ENCODE measurements at regions not wholly inside any gene's neighbourhood (a gene's known extent, or its start where the extent isn't known, plus 50 kb on each side); places are given as distances from the start of the nearest gene placed in this dataset.

- SMC1A ChIA-PET (ENCODE audit: uncharacterized antibody, unreplicated experiment): no interaction called here
- DNase-seq (ENCODE audit: low read depth, low spot score): no peak
- in situ Hi-C loops (cut with MboI): no loop called here
- Histone ChIP-seq H3K79me2 (ENCODE audit: control insufficient read depth, insufficient read depth, low read length) (no peaks in the 10 kb centered on the region), H3K9me3 (replicated peaks; ENCODE audit: control insufficient read depth, insufficient read depth, low read length) (no peaks in the 10 kb centered on the region), H3K9ac (ENCODE audit: control insufficient read depth, insufficient read depth, low read length) (no peak overlapping the region), H3K27ac (ENCODE audit: control insufficient read depth, insufficient read depth) (no peak overlapping the region), H3K4me1 (ENCODE audit: control insufficient read depth, insufficient read depth, low read length) (no peaks in the 10 kb centered on the region), H3K27me3 (replicated peaks in 1 of 2; ENCODE audit: control insufficient read depth in 2 of 2, insufficient read depth in 2 of 2, low read length in 1 of 2) (no peaks in the 10 kb centered on the region), H4K20me1 (ENCODE audit: control insufficient read depth, insufficient read depth) (no peaks in the 10 kb centered on the region), H3K4me2 (ENCODE audit: control insufficient read depth, insufficient read depth) (no peak overlapping the region), H2AFZ (ENCODE audit: control insufficient read depth, low read depth, low read length) (no peak overlapping the region), H3K4me3 (no peak overlapping the region), H3K36me3 (ENCODE audit: control insufficient read depth in 2 of 2, insufficient read depth in 2 of 2, low read length in 1 of 2) (no peaks in the 10 kb centered on the region)
- intact Hi-C loops (cut with micrococcal nuclease; ENCODE audit: unreplicated experiment): no loop called here
- ATAC-seq: no peak
- no TSS peak for BruUV-seq (replicated peaks)
- POLR2A ChIA-PET: interaction anchor here (0.5 kb wide), 1 partner anchor 198 kb away, joined by 3 read pairs; no protein-coding TSS in a partner anchor
- TF ChIP-seq, protein P1, sequence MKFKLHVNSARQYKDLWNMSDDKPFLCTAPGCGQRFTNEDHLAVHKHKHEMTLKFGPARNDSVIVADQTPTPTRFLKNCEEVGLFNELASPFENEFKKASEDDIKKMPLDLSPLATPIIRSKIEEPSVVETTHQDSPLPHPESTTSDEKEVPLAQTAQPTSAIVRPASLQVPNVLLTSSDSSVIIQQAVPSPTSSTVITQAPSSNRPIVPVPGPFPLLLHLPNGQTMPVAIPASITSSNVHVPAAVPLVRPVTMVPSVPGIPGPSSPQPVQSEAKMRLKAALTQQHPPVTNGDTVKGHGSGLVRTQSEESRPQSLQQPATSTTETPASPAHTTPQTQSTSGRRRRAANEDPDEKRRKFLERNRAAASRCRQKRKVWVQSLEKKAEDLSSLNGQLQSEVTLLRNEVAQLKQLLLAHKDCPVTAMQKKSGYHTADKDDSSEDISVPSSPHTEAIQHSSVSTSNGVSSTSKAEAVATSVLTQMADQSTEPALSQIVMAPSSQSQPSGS (IDR thresholded peaks at IDR 0.05; ENCODE audit: low read length): no peak
- TF ChIP-seq, protein P2, sequence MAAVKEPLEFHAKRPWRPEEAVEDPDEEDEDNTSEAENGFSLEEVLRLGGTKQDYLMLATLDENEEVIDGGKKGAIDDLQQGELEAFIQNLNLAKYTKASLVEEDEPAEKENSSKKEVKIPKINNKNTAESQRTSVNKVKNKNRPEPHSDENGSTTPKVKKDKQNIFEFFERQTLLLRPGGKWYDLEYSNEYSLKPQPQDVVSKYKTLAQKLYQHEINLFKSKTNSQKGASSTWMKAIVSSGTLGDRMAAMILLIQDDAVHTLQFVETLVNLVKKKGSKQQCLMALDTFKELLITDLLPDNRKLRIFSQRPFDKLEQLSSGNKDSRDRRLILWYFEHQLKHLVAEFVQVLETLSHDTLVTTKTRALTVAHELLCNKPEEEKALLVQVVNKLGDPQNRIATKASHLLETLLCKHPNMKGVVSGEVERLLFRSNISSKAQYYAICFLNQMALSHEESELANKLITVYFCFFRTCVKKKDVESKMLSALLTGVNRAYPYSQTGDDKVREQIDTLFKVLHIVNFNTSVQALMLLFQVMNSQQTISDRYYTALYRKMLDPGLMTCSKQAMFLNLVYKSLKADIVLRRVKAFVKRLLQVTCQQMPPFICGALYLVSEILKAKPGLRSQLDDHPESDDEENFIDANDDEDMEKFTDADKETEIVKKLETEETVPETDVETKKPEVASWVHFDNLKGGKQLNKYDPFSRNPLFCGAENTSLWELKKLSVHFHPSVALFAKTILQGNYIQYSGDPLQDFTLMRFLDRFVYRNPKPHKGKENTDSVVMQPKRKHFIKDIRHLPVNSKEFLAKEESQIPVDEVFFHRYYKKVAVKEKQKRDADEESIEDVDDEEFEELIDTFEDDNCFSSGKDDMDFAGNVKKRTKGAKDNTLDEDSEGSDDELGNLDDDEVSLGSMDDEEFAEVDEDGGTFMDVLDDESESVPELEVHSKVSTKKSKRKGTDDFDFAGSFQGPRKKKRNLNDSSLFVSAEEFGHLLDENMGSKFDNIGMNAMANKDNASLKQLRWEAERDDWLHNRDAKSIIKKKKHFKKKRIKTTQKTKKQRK (IDR thresholded peaks at IDR 0.05; ENCODE audit: low read depth, low read length): no peak
- TF ChIP-seq YBX1 (IDR thresholded peaks at IDR 0.05) (no peak), SIX5 (IDR thresholded peaks at IDR 0.05; ENCODE audit: low read depth, low read length, severe bottlenecking) (no peak), BHLHE40 (IDR thresholded peaks at IDR 0.05; ENCODE audit: borderline replicate concordance in 1 of 2, low read depth in 2 of 2, low read length in 1 of 2) (no peak)
- WGBS (ENCODE audit: insufficient coverage, insufficient replicate concordance, low lambda C conversion rate, missing lambda C conversion rate): 30% methylated on average over 3 of the region's 3 CpGs
- CTCF ChIA-PET: no interaction called here
- FAIRE-seq: no peak
- RAD21 ChIA-PET (ENCODE audit: unreplicated experiment): no interaction called here
These were observed 288.3 kb upstream of the CDH18 start for GRCh38 chr5:20276061-20276958.

Data from GM12878 (cell line).